ENCODE measurements at regions not wholly inside any gene's neighbourhood (a gene's known extent, or its start where the extent isn't known, plus 50 kb on each side); places are given as distances from the start of the nearest gene placed in this dataset.

DNA sequence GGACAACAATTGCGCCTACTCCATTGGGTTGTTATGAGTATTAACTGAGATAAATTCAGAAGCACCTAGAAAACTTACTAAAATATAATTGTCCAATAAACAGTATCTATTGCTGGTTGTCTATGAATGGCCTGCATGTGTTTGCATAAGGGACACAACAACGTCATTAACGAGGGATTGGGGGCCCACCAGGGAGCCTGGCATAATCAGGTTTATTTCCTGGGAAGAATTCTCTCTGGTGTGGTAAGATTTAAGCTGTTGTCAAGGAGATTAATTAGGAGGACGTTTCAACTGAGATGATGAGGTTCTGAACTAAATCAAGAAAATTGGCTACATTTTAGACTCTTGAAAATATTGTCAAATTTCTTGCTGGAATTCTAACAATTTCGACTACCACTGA lies 176.1 kb upstream of the CDIN1 start:
- H3K9me3 ChIP-seq: no peaks in the 10 kb centered on the region
- H3K27me3 ChIP-seq: no peaks in the 10 kb centered on the region
- no peaks in the 10 kb centered on the region for H3K36me3 ChIP-seq
- no peak overlapping the region for H3K4me3 ChIP-seq (ENCODE audit: low read depth, low read length)
- peaks cover 3% of the 10 kb centered on the region; the same call in 1 of the 2 replicates for H3K4me1 ChIP-seq
- TF ChIP-seq CTCF (IDR thresholded peaks at IDR 0.05; ENCODE audit: low read depth, low read length): no peak
- DNase-seq: no peak

- Histone ChIP-seq H3K4me1 (peaks cover 3% of the 10 kb centered on the region; the same call in 1 of the 2 replicates), H3K36me3 (no peaks in the 10 kb centered on the region), H3K27me3 (no peaks in the 10 kb centered on the region), H3K9me3 (no peaks in the 10 kb centered on the region), H3K4me3 (ENCODE audit: low read depth, low read length) (no peak overlapping the region)
- DNase-seq: no peak
- TF ChIP-seq CTCF (IDR thresholded peaks at IDR 0.05; ENCODE audit: low read depth, low read length): no peak
These were observed 173.1 kb upstream of the CDIN1 start for GRCh38 chr15:36406366-36406765.

DNA sequence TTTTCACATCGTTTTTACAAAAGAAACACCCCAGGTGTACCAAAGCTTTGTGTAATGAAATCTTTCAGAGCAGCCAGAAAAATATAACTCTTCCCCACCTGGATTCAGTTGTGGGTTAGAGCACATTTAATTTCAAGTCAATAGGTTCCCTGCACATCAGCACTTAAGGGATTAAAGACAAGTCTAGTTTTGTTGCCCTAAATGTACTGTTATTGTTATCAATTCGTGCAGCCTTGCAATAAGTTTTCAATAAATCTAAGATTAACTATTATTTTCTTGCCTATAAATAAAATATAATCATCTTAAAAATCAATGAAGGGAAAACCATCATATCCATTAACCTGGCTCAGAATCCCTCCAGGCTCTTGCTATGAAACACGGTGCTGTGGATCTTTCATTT lies 172.5 kb upstream of the CDIN1 start:
- H3K4me1 ChIP-seq: peaks cover 3% of the 10 kb centered on the region; the same call in 1 of the 2 replicates
- DNase-seq: no peak
- no peaks in the 10 kb centered on the region for H3K9me3 ChIP-seq
- no peaks in the 10 kb centered on the region for H3K36me3 ChIP-seq
- no peak for TF ChIP-seq CTCF (IDR thresholded peaks at IDR 0.05; ENCODE audit: low read depth, low read length)
- no peak overlapping the region for H3K4me3 ChIP-seq (ENCODE audit: low read depth, low read length)
- H3K27me3 ChIP-seq: no peaks in the 10 kb centered on the region

GRCh38 chr15:36407647-36408046 lies 171.8 kb upstream of the CDIN1 start:
- no peak for DNase-seq
- Histone ChIP-seq H3K36me3 (no peaks in the 10 kb centered on the region), H3K4me3 (ENCODE audit: low read depth, low read length) (no peak overlapping the region), H3K27me3 (no peaks in the 10 kb centered on the region), H3K9me3 (no peaks in the 10 kb centered on the region), H3K4me1 (peaks cover 3% of the 10 kb centered on the region; the same call in 1 of the 2 replicates)
- TF ChIP-seq CTCF (IDR thresholded peaks at IDR 0.05; ENCODE audit: low read depth, low read length): no peak

DNA sequence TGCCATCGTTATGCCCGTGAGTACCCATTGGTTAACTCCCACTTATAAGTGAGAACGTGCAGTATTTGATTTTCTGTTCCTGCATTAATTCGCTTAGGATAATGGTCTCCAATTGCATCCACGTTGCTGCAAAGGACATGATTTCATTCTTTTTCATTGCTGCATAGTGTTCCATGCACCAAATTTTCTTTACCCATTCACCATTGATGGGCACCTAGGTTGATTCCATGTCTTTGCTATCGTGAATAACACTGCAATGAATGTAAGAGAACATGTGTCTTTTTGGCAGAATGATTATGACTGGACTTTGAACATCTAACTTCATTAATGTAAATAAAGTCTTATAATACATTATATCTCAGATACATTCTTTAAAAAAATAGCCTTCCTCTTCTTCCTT lies 169.6 kb upstream of the CDIN1 start:
- no peaks in the 10 kb centered on the region for H3K36me3 ChIP-seq
- DNase-seq: no peak
- peaks cover 3% of the 10 kb centered on the region; the same call in 1 of the 2 replicates for H3K4me1 ChIP-seq
- no peak overlapping the region for H3K4me3 ChIP-seq (ENCODE audit: low read depth, low read length)
- TF ChIP-seq CTCF (IDR thresholded peaks at IDR 0.05; ENCODE audit: low read depth, low read length): no peak
- H3K9me3 ChIP-seq: no peaks in the 10 kb centered on the region
- no peaks in the 10 kb centered on the region for H3K27me3 ChIP-seq

DNA sequence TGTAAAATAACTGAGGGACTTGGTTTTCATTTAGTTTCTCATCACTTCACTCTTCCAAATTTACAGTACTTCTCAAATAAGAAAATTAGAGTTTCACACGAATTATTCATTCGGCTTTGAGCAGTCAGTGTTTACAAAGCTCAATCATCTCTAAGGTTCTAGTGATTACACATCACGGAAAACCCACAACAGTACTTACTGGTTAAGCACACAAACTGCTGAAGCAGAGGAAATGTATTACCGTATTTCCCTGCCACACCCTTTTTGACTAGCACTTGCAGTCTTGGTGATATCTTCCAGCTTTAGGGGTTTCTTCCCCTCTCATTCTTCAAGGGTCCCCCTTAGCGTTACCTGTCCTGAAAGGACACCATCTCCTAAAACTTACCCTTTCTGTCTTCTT lies 164.8 kb upstream of the CDIN1 start:
- no peak for DNase-seq
- no peak for TF ChIP-seq CTCF (IDR thresholded peaks at IDR 0.05; ENCODE audit: low read depth, low read length)

More for the DNA sequence above, 164.8 kb upstream of the CDIN1 start:
- no peaks in the 10 kb centered on the region for H3K4me1 ChIP-seq
- no peaks in the 10 kb centered on the region for H3K27me3 ChIP-seq
- no peak overlapping the region for H3K4me3 ChIP-seq (ENCODE audit: low read depth, low read length)
- H3K36me3 ChIP-seq: no peaks in the 10 kb centered on the region
- H3K9me3 ChIP-seq: no peaks in the 10 kb centered on the region

Measured in BE2C (cell line).